ENCODE measurements at regions not wholly inside any gene's neighbourhood (a gene's known extent, or its start where the extent isn't known, plus 50 kb on each side); places are given as distances from the start of the nearest gene placed in this dataset.

DNA sequence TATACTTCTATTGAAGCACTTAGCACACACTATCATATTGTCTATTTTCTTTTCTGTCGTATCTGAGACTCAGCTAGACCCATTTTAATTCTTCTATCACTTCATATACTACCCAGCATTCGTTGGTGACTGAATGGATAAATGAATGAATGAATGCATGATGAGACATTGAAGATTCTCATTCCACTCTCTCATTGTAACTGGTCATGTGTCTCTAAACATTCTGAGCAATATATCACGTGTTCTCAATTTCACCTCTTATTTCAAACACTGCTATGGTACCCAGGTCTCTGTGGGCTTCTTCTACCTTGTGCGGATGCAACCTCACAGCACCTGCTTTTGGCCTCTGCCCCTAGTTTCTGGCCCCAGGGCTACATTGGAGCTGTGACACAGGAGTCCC lies 65.2 kb upstream of the USPL1 start:
- TF ChIP-seq POLR2AphosphoS5 (IDR thresholded peaks at IDR 0.05; ENCODE audit: low read depth, low read length) (no peak), PAX5 (IDR thresholded peaks at IDR 0.05; ENCODE audit: insufficient read depth, low read length, severe bottlenecking) (no peak), POLR2A (IDR thresholded peaks at IDR 0.05; ENCODE audit: low read depth, low read length) (no peak), SPI1 (IDR thresholded peaks at IDR 0.05; ENCODE audit: low read depth, low read length) (no peak), POU2F2 (IDR thresholded peaks at IDR 0.05; ENCODE audit: low read depth, low read length) (no peak), TAF1 (IDR thresholded peaks at IDR 0.05; ENCODE audit: low read depth, low read length) (no peak)
- DNase-seq (ENCODE audit: insufficient read length, low spot score) (no peak), FAIRE-seq (no peak)

DNA sequence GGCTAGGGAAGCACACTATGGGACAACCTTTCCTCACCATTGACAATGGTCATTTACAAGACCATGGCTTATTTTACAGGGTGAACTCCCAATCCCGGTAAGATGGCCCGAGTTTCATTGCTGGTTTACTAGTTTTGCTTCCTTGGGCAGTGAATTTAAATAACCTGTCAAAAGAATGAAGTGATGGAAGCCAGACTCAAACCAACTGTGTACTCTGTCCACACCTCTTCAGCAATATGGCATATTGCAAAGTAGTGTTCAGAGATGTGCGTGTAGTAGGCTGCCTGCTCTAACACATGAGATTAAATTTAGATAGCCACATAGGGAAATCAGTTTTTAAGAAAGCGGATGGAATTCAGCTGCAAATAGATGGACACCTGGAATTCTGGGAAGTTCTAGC lies 58.4 kb upstream of the USPL1 start:
- FAIRE-seq (no peak), DNase-seq (ENCODE audit: insufficient read length, low spot score) (no peak)
- no peak for TF ChIP-seq POLR2AphosphoS5 (IDR thresholded peaks at IDR 0.05; ENCODE audit: low read depth, low read length)

DNA sequence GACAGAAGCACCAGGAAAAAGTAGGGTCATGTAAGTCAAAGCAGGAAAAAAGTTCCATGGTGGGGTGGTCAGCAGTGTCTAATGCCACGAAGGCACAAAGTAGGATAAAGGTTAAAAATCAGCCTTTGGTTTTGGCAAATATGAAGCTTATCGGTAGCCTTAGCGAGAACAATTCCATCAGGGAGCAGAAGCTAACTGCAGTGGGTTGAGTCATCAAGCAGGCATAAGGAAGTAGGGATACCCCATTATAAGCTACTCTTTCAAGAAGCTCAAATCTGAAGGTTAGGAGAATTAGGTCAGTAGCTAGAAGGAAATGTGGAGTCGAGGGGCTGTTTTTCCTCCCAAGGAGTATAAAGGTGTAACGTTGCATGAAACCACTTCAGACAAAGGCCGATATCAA lies 57.5 kb upstream of the USPL1 start:
- TF ChIP-seq POLR2AphosphoS5 (IDR thresholded peaks at IDR 0.05; ENCODE audit: low read depth, low read length) (no peak), POLR2A (IDR thresholded peaks at IDR 0.05; ENCODE audit: low read depth, low read length) (no peak), POU2F2 (IDR thresholded peaks at IDR 0.05; ENCODE audit: low read depth, low read length) (no peak), PAX5 (IDR thresholded peaks at IDR 0.05; ENCODE audit: insufficient read depth, low read length, severe bottlenecking) (no peak), SPI1 (IDR thresholded peaks at IDR 0.05; ENCODE audit: low read depth, low read length) (no peak), TAF1 (IDR thresholded peaks at IDR 0.05; ENCODE audit: low read depth, low read length) (no peak)
- FAIRE-seq (no peak), DNase-seq (ENCODE audit: insufficient read length, low spot score) (no peak)

DNA sequence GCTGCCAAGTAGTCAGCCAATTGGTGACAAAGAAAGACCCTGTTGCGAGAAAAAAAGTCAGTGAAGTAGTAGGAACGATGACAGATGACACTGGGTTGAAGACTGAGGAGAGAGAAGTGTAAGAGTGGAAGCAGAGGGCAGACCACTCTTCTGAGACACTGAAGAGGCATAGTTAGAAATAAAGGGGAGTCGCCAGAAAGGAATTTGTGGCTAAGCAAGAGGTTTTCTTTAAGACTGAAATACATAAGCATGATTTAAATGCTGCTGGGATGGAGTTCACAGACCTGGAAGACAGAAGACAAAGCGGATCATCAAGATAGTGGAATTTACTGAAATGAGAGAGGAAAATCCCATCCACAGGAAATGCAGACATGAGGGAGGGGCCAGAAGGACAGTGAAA lies 56.2 kb upstream of the USPL1 start:
- DNase-seq (ENCODE audit: insufficient read length, low spot score) (no peak), FAIRE-seq (no peak)
- no peak for TF ChIP-seq POLR2AphosphoS5 (IDR thresholded peaks at IDR 0.05; ENCODE audit: low read depth, low read length)
- no peak for TF ChIP-seq TAF1 (IDR thresholded peaks at IDR 0.05; ENCODE audit: low read depth, low read length)
- no peak for TF ChIP-seq SPI1 (IDR thresholded peaks at IDR 0.05; ENCODE audit: low read depth, low read length)
- no peak for TF ChIP-seq POU2F2 (IDR thresholded peaks at IDR 0.05; ENCODE audit: low read depth, low read length)
- no peak for TF ChIP-seq PAX5 (IDR thresholded peaks at IDR 0.05; ENCODE audit: insufficient read depth, low read length, severe bottlenecking)
- no peak for TF ChIP-seq POLR2A (IDR thresholded peaks at IDR 0.05; ENCODE audit: low read depth, low read length)

DNA sequence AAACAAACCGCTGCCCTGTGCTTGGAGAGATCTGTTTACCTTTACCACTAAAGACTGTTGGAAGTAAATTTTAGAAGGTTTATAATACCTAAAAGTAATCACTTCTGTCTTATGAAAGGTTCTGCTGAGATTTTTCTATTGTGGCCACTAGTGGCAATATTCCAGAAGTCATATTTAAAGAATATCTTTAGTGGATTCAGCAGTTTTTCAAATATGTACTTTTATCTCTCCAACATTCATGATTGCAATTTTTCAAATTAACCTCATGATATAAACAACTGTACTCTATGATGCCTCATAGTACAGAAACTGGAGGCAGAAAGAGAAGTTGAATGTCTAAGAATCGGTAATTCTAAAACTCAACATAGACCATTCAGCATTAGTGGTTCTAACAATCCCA lies 53.2 kb upstream of the USPL1 start:
- no peak for TF ChIP-seq POU2F2 (IDR thresholded peaks at IDR 0.05; ENCODE audit: low read depth, low read length)
- FAIRE-seq (no peak), DNase-seq (ENCODE audit: insufficient read length, low spot score) (no peak)

DNA sequence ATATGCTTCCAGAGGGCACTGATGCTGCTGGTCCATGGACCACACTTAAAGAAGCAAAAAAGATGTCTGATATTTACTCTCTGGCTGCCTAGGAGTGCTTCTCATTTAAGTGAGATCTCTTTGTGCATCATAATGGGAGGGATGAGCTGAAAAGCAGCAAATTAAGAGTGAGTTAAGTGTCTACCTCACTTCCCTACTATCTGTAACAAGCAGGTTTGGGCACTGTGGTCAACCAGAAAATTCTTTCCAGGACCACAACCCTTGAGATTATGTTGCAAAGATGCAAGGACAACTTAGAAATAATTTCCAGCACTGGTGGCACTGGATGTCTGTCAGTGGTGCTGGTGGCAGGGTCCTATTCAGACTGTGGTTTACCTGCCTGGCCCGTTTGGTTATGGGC lies 52.1 kb upstream of the USPL1 start:
- no peak for TF ChIP-seq POU2F2 (IDR thresholded peaks at IDR 0.05; ENCODE audit: low read depth, low read length)
- TF ChIP-seq POLR2AphosphoS5 (IDR thresholded peaks at IDR 0.05; ENCODE audit: low read depth, low read length) = no peak
- TF ChIP-seq PAX5 (IDR thresholded peaks at IDR 0.05; ENCODE audit: insufficient read depth, low read length, severe bottlenecking) = no peak
- no peak for TF ChIP-seq POLR2A (IDR thresholded peaks at IDR 0.05; ENCODE audit: low read depth, low read length)
- TF ChIP-seq TAF1 (IDR thresholded peaks at IDR 0.05; ENCODE audit: low read depth, low read length) = no peak
- no peak for TF ChIP-seq SPI1 (IDR thresholded peaks at IDR 0.05; ENCODE audit: low read depth, low read length)
- FAIRE-seq = no peak

DNA sequence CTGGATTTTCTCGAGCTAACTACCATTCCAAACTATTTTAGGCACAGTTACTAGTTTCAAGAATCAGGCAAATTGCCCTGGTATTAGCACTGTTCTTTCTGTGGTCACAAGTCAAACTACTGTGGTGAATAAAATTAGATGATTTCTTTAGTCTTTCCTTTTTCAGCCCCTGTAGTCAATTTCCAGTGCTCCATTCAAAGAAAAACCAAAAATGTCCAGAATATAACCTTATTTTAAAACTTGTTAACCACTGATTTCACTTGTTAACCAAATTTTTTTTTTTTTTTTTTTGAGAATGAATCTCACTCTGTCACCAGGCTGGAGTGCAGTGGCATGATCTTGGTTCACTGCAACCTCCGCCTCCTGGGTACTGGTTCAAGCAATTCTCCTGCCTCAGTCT lies 50.6 kb upstream of the USPL1 start:
- no peak for TF ChIP-seq POLR2A (IDR thresholded peaks at IDR 0.05; ENCODE audit: low read depth, low read length)
- TF ChIP-seq SPI1 (IDR thresholded peaks at IDR 0.05; ENCODE audit: low read depth, low read length) = no peak
- no peak for TF ChIP-seq PAX5 (IDR thresholded peaks at IDR 0.05; ENCODE audit: insufficient read depth, low read length, severe bottlenecking)
- no peak for TF ChIP-seq POLR2AphosphoS5 (IDR thresholded peaks at IDR 0.05; ENCODE audit: low read depth, low read length)
- no peak for TF ChIP-seq POU2F2 (IDR thresholded peaks at IDR 0.05; ENCODE audit: low read depth, low read length)
- TF ChIP-seq TAF1 (IDR thresholded peaks at IDR 0.05; ENCODE audit: low read depth, low read length) = no peak
- DNase-seq (ENCODE audit: insufficient read length, low spot score) (no peak), FAIRE-seq (no peak)

More for the DNA sequence above, 52.1 kb upstream of the USPL1 start:
- DNase-seq (ENCODE audit: insufficient read length, low spot score) = no peak

Data from GM12891 (cell line).